ENCODE measurements at regions not wholly inside any gene's neighbourhood (a gene's known extent, or its start where the extent isn't known, plus 50 kb on each side); places are given as distances from the start of the nearest gene placed in this dataset.

- DNase-seq, result no peak
- POLR2A ChIA-PET, result interaction anchor here (0.8 kb wide), 1 partner anchor 11 kb away, joined by 3 read pairs; no protein-coding TSS in a partner anchor
- ATAC-seq, result no peak
- no peak for TF ChIP-seq CTCF (IDR thresholded peaks at IDR 0.05)
- H3K36me3 Mint-ChIP-seq (ENCODE audit: low read depth), result no peaks in the 10 kb centered on the region
- CTCF ChIA-PET, result no interaction called here
- no peaks in the 10 kb centered on the region for H3K27me3 Mint-ChIP-seq
- no peak overlapping the region for H3K4me3 Mint-ChIP-seq
- peaks cover 2% of the 10 kb centered on the region for H3K4me1 Mint-ChIP-seq (ENCODE audit: low read depth)
- intact Hi-C loops (cut with micrococcal nuclease), result no loop called here
- peaks cover 2% of the 10 kb centered on the region for H3K9me3 Mint-ChIP-seq
- H3K27ac Mint-ChIP-seq, result no peak overlapping the region
Measured at GRCh38 chr2:8214036-8214615, 467.7 kb upstream of the ID2 start.

- ATAC-seq, result no peak
- CTCF ChIA-PET, result no interaction called here
- DNase-seq, result no peak
- Mint-ChIP-seq H3K4me3 (no peak overlapping the region), H3K4me1 (ENCODE audit: low read depth) (peaks cover 2% of the 10 kb centered on the region), H3K36me3 (ENCODE audit: low read depth) (no peaks in the 10 kb centered on the region), H3K27ac (no peak overlapping the region), H3K9me3 (no peaks in the 10 kb centered on the region), H3K27me3 (no peaks in the 10 kb centered on the region)
- no peak for TF ChIP-seq CTCF (IDR thresholded peaks at IDR 0.05)
- POLR2A ChIA-PET, result no interaction called here
- intact Hi-C loops (cut with micrococcal nuclease), result no loop called here
Measured at GRCh38 chr2:8215159-8215863, 466.5 kb upstream of the ID2 start.

- POLR2A ChIA-PET, result no interaction called here
- Mint-ChIP-seq H3K27ac (no peak overlapping the region), H3K27me3 (no peaks in the 10 kb centered on the region), H3K4me1 (ENCODE audit: low read depth) (peaks cover 2% of the 10 kb centered on the region), H3K36me3 (ENCODE audit: low read depth) (no peaks in the 10 kb centered on the region), H3K4me3 (no peak overlapping the region), H3K9me3 (no peaks in the 10 kb centered on the region)
- ATAC-seq, result no peak
- intact Hi-C loops (cut with micrococcal nuclease), result no loop called here
- CTCF ChIA-PET, result no interaction called here
- no peak for TF ChIP-seq CTCF (IDR thresholded peaks at IDR 0.05)
- DNase-seq, result no peak
Measured at GRCh38 chr2:8215982-8216381, 465.9 kb upstream of the ID2 start.

- peaks cover 2% of the 10 kb centered on the region for H3K4me1 Mint-ChIP-seq (ENCODE audit: low read depth)
- intact Hi-C loops (cut with micrococcal nuclease), result no loop called here
- H3K36me3 Mint-ChIP-seq (ENCODE audit: low read depth), result no peaks in the 10 kb centered on the region
- H3K27me3 Mint-ChIP-seq, result no peaks in the 10 kb centered on the region
- TF ChIP-seq CTCF (IDR thresholded peaks at IDR 0.05), result no peak
- no peaks in the 10 kb centered on the region for H3K9me3 Mint-ChIP-seq
- no peak overlapping the region for H3K4me3 Mint-ChIP-seq
- ATAC-seq (no peak), DNase-seq (no peak)
- H3K27ac Mint-ChIP-seq, result no peak overlapping the region
- POLR2A ChIA-PET, result no interaction called here
- CTCF ChIA-PET, result no interaction called here
Measured at GRCh38 chr2:8216397-8216796, 465.5 kb upstream of the ID2 start.

GRCh38 chr2:8217468-8218030 is 464.3 kb upstream of the ID2 start:
- Mint-ChIP-seq H3K36me3 (ENCODE audit: low read depth) (no peaks in the 10 kb centered on the region), H3K4me3 (no peak overlapping the region), H3K27me3 (no peaks in the 10 kb centered on the region), H3K9me3 (no peaks in the 10 kb centered on the region), H3K27ac (no peak overlapping the region), H3K4me1 (ENCODE audit: low read depth) (peaks cover 2% of the 10 kb centered on the region)
- intact Hi-C loops (cut with micrococcal nuclease), result no loop called here
- ChIA-PET CTCF (no interaction called here), POLR2A (interaction anchor here (0.6 kb wide), 1 partner anchor 23 kb away, joined by 3 read pairs; no protein-coding TSS in a partner anchor)
- DNase-seq, result no peak
- TF ChIP-seq CTCF (IDR thresholded peaks at IDR 0.05), result no peak
- no peak for ATAC-seq
